Activated gamma-delta T cell treated with Interleukin-2 at 50 U/mL for 16 hours (primary cell): ENCODE measurements at regions not wholly inside any gene's neighbourhood (a gene's known extent, or its start where the extent isn't known, plus 50 kb on each side); places are given as distances from the start of the nearest gene placed in this dataset.
"Not testable (repeated sequence)": the region's sequence is repeated elsewhere in the genome, so short reads cannot be mapped to it uniquely, and the experiment has no call there.

Experiments used
- DNase-seq: peaks from one replicate; pipeline ENCODE4 v3.0.0-alpha.2; 2020

GRCh38 chr3:145492456-145492855 lies 668.5 kb downstream of the PLOD2 start:
- DNase-seq: no peak

GRCh38 chr3:145517416-145517815 lies 643.6 kb downstream of the PLOD2 start:
- DNase-seq: not testable (repeated sequence)

DNA sequence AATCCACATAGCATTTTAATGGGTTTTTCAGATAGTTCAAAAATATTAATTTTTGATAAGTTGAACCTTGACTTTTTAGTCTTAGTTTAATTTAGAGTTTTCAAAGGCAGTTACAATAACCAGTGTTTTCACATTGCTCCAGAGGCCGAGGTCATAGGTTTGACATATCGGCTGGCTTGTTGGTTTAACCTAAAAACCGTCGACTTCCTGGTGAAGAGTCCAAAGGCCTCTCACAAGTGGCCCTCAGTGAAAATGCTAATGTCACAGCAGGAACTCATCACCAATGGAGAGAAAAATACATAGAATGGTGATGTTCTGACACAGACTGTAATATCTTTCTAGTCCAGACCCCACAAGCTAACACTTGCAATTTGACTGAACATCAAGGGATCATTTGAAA lies 642.3 kb downstream of the PLOD2 start:
- no peak for DNase-seq

DNA sequence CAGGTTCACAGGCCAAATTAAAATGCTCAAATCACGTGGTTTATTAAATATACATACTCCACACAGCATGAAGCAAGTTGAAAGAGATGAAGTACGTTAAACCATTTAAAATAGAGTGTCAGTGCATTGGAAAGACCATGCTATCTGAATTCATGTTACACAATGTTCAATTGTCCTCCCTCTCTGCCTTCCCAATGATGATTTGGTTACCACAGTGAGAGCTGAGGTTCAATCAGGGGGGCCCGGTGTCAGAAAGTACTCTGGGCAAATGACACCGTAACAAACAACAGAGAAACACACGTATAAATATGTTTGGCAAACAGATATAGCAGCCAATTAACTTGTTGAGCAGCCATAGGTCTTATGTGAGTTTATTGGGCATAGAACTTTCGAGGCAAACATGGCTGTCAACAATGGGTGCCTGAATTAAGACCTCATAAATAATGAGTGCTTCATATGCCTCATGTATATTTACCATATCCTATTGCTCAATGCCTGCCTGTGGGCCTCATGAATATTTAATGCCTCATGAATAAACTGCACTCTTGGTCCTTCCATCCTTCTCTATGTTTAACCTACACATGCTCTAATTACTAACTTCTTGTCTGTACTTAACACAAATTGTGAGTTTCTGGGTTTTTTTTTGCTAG lies 641.5 kb downstream of the PLOD2 start:
- no peak for DNase-seq

GRCh38 chr3:145522179-145522578 lies 638.8 kb downstream of the PLOD2 start:
- no peak for DNase-seq

DNA sequence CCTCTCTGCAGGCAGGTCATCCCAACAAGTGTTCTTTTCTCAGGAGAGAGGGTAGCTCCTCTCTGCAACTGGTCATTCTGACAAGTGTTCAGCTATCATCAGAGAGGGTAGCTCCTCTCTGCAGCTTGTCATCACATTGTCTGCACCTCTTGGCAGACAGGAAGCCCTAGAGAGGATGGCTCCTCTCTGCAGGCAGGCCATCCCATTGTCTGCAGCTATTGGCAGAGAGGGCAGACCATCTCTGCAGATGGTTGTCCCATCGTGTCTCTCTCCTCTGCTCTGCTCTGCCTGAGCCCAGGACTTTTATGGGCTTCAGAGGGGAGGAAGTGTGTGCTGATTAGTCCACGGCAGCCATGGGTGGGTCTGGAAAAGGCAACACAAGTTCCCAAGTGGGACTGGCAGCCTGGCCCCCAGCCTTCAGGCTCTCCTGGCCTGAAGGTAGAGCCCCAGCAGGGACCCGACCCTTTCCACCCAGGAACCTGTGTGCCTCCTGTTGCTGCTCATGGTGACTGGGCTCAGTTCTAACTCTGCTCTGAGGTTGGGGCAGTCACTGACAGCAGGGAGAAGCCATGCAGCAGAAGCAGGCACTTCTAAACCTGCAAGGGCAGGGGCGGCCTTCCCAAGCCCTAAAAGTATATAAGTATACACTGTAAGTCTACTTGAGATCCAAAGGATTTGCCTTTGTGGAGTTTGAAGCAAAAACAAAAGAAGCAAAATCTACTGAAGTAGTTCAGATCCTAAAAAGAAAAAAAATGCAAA lies 637.9 kb downstream of the PLOD2 start:
- no peak for DNase-seq

DNA sequence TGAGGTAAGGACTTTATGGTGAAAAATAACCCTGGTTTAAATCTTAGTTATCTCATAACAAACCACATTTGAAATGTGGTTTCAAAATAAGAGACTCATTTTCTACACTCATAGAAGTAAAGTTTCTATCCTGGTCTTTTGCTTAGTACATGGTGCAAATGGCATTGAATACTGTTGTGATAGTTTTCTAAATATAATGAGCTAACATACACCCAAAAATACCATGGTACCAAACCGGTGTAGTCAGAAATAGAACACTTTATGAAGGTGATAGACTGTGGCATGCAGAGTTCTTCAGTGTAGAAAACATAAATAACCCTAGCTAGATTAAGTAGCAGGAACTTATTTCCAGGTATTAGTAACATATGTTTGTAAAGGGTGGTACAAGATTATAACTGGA lies 629.4 kb downstream of the PLOD2 start:
- no peak for DNase-seq

- DNase-seq: no peak
Measured at GRCh38 chr3:145533696-145534095, 627.3 kb downstream of the PLOD2 start.

GRCh38 chr3:145536461-145536860 lies 624.5 kb downstream of the PLOD2 start:
- DNase-seq: no peak

- DNase-seq: no peak
Measured at GRCh38 chr3:145550522-145550921, 610.5 kb downstream of the PLOD2 start.

- no peak for DNase-seq
Measured at GRCh38 chr3:145557405-145557804, 603.6 kb downstream of the PLOD2 start.

GRCh38 chr3:145578471-145578870 lies 582.5 kb downstream of the PLOD2 start:
- DNase-seq: no peak

- DNase-seq: no peak
Measured at GRCh38 chr3:145581694-145582093, 579.3 kb downstream of the PLOD2 start.

- DNase-seq: no peak
Measured at GRCh38 chr3:145604851-145605250, 556.1 kb downstream of the PLOD2 start.

DNA sequence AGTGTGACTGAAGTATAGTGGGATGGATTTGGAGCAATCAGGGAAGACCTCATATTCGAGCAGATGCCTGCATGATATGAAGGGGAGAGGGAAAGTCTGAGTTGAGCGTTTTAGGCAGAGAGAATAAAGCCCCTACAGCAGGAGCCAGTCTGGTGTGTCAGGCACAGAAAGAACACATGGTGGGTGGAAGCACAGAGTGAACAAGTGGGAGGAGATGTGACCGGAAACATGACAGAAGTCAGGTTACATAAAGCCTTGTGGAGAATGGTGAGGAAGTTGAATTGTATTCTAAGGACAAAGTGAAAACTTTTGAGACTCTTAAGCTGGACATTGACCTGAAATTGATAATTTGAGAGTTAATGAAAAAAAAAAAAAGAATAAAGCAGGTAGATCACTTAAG lies 541.0 kb downstream of the PLOD2 start:
- DNase-seq: no peak

DNA sequence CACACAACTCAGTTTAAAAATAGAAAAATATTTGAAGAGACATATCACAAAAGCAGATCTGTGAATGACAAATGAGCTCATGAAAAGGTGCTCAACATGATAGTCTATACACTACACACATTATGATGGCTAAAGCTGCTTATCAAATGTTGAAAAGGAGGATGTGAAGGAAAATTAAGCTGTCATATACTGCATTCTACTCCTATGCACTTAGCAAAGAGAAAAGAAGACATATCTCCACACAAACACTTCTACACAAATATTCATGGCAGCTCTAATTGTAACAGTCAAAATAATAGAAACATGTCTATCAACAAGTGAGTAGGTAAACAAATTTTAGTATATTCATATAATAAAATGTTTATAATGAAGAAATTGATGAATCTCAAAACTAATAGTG lies 540.5 kb downstream of the PLOD2 start:
- DNase-seq: no peak

DNA sequence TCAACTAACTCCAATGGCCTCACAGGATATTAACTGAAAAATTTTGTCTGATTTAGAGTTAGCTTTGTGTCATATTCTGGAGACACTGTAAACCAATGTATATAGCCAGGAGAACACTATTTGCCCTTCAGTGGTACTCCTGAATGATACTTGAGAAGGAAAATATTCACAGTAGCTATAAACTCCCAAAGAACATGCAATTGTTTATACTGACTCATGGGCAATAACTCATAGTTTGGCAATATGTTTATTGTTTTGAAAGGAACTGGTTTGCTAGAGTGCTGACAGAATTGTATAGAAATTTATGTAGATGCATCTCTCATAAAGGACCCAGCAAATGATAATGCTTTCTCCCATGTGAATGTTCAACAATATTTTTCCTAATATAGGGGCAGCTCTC lies 537.6 kb downstream of the PLOD2 start:
- DNase-seq: no peak

DNA sequence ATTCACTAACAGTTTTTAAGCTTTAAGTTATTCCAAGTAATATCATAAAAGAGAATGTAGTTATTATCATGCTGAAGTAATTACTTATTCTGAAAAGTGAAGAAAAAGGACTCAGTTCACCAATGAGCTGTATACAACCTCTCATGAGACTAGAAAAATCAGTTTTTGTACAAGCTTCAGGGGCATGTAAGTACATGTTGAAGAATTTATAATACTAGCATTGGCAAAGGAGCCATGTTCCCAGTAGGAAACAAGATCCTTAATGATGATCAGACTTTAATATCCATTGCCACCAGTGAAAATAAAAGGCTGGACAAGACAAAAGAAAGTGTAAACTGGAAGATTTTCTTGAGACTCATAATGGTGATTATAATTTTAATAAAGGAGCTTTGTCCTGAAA lies 532.8 kb downstream of the PLOD2 start:
- DNase-seq: no peak

DNA sequence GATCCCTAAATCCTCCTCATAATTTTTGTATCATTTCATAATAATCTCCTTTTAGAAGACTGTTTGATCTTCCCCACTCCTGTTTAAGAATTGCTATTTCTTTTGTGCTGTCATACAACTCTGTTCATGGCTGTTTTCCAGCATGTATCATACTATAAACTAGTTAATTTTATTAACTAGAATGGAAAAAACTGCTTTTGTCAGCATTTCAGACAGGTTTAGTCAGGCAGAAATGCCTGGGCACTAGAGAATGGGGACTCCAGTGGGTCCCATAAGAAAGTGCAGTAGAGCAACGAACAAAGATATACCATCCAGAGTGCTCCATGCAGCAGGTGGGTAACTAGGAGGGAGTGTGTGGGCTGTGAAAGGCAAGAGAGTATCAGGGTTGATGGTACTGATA lies 523.9 kb downstream of the PLOD2 start:
- DNase-seq: no peak

DNA sequence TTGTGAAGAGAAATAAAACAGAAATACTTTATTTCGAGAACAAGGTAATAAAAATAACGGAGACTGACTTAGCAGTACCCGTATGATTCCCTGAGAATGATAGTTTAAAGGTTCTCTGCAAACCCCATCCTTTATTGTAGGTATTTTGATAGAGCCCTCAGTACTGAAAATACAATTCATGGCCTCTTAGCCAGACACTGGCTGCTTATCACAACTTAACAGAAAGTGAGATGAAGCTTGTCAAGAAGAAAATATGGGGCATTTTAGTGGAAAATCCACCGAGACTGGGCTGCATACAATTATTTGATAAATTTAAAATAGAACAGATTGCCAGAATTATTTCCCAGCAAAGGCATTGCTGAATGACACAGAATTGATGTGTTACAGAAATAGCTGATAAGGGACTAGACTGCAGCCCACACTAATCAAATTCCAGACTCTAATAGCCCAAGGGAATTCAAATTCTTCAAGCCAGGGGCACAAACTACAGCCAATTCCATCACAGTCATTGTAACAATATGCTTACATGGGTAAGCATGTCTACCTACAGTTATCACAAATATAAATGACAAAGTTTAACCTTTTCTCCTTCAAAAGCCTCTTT lies 521.9 kb downstream of the PLOD2 start:
- DNase-seq: no peak

GRCh38 chr3:145639875-145640274 lies 521.1 kb downstream of the PLOD2 start:
- DNase-seq: no peak

- DNase-seq: no peak
Measured at GRCh38 chr3:145648396-145648795, 512.6 kb downstream of the PLOD2 start.

DNA sequence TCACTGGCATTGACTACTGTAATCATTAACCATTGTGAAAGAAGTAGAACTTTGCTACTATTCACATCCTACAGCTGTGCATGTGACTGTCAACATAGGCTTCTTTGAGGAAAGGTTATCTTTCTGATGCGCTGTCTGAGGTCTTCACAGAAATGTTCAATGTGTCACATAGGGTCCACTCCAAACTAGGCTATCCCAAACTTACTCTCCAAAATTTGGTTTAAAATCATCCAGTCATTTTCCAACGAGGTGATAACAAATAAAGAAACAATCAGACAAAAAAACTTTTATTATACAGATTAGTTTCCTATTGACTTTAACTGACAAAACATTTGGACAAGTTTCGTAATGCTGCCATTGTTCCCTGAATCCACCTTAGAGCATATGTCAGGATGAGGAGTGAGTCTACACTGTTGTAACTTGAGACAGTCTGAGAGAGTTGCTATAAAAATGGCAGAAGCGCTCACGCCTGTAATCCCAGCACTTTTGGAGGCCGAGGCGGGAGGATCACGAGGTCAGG lies 511.6 kb downstream of the PLOD2 start:
- no peak for DNase-seq

GRCh38 chr3:145650170-145650569 lies 510.8 kb downstream of the PLOD2 start:
- no peak for DNase-seq
